ENCODE measurements at regions not wholly inside any gene's neighbourhood (a gene's known extent, or its start where the extent isn't known, plus 50 kb on each side); places are given as distances from the start of the nearest gene placed in this dataset.

DNA sequence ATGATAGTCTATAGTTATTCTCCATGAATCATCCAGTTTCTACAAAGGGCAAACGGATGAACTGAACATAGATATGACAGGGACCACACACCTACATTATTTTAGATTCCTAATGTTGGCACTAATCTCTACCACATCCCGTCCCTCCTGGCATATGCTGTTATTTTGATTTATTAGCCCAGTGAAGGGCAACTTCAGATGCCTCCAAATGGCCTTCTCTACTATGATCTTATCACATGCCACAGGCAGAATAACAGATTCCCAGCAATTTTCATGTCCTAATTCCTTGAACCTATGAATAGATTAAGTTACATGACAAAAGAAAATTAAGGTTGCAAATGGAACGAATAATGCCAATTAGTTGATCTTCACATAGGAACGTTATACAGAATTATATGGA, 474.7 kb downstream of the ANKRD7 start:
- Histone ChIP-seq H3K27ac (ENCODE audit: low read length) (no peak overlapping the region), H2AFZ (ENCODE audit: low read depth, low read length) (no peak overlapping the region), H3K4me3 (ENCODE audit: low read length) (no peak overlapping the region), H3K9me2 (ENCODE audit: insufficient read depth, low read length) (no peaks in the 10 kb centered on the region), H3K79me2 (replicated peaks; ENCODE audit: insufficient read depth, low read length) (no peaks in the 10 kb centered on the region), H3K4me2 (ENCODE audit: low read length) (no peak overlapping the region), H3K36me3 (ENCODE audit: insufficient read depth, low read length) (no peaks in the 10 kb centered on the region), H4K20me1 (ENCODE audit: insufficient read depth) (no peaks in the 10 kb centered on the region), H3K9me3 (ENCODE audit: low read length) (no peaks in the 10 kb centered on the region), H3K9ac (ENCODE audit: low read length) (no peak overlapping the region), H3K27me3 (ENCODE audit: insufficient read depth, low read depth, low read length) (no peaks in the 10 kb centered on the region), H3F3A (ENCODE audit: insufficient read depth, low read length, poor library complexity, severe bottlenecking) (no peaks in the 10 kb centered on the region)
- TF ChIP-seq EZH2 (IDR thresholded peaks at IDR 0.05; ENCODE audit: borderline replicate concordance, insufficient read depth, low read length, poor library complexity, severe bottlenecking), result no peak
- TF ChIP-seq RAD21 (conservative IDR thresholded peaks at IDR 0.05), result no peak
- TF ChIP-seq, protein P1, sequence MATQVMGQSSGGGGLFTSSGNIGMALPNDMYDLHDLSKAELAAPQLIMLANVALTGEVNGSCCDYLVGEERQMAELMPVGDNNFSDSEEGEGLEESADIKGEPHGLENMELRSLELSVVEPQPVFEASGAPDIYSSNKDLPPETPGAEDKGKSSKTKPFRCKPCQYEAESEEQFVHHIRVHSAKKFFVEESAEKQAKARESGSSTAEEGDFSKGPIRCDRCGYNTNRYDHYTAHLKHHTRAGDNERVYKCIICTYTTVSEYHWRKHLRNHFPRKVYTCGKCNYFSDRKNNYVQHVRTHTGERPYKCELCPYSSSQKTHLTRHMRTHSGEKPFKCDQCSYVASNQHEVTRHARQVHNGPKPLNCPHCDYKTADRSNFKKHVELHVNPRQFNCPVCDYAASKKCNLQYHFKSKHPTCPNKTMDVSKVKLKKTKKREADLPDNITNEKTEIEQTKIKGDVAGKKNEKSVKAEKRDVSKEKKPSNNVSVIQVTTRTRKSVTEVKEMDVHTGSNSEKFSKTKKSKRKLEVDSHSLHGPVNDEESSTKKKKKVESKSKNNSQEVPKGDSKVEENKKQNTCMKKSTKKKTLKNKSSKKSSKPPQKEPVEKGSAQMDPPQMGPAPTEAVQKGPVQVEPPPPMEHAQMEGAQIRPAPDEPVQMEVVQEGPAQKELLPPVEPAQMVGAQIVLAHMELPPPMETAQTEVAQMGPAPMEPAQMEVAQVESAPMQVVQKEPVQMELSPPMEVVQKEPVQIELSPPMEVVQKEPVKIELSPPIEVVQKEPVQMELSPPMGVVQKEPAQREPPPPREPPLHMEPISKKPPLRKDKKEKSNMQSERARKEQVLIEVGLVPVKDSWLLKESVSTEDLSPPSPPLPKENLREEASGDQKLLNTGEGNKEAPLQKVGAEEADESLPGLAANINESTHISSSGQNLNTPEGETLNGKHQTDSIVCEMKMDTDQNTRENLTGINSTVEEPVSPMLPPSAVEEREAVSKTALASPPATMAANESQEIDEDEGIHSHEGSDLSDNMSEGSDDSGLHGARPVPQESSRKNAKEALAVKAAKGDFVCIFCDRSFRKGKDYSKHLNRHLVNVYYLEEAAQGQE (IDR thresholded peaks at IDR 0.05; ENCODE audit: borderline replicate concordance), result no peak
- TF ChIP-seq SMC3 (conservative IDR thresholded peaks at IDR 0.05; ENCODE audit: poor library complexity), result no peak
- TF ChIP-seq EP300 (conservative IDR thresholded peaks at IDR 0.05; ENCODE audit: poor library complexity, severe bottlenecking), result no peak
- no peak for TF ChIP-seq MXI1 (conservative IDR thresholded peaks at IDR 0.05; ENCODE audit: poor library complexity, severe bottlenecking)
- TF ChIP-seq TAF1 (IDR thresholded peaks at IDR 0.05; ENCODE audit: low read depth), result no peak
- no peak for TF ChIP-seq POLR2AphosphoS5 (IDR thresholded peaks at IDR 0.05)
- TF ChIP-seq, protein P2, sequence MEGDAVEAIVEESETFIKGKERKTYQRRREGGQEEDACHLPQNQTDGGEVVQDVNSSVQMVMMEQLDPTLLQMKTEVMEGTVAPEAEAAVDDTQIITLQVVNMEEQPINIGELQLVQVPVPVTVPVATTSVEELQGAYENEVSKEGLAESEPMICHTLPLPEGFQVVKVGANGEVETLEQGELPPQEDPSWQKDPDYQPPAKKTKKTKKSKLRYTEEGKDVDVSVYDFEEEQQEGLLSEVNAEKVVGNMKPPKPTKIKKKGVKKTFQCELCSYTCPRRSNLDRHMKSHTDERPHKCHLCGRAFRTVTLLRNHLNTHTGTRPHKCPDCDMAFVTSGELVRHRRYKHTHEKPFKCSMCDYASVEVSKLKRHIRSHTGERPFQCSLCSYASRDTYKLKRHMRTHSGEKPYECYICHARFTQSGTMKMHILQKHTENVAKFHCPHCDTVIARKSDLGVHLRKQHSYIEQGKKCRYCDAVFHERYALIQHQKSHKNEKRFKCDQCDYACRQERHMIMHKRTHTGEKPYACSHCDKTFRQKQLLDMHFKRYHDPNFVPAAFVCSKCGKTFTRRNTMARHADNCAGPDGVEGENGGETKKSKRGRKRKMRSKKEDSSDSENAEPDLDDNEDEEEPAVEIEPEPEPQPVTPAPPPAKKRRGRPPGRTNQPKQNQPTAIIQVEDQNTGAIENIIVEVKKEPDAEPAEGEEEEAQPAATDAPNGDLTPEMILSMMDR (IDR thresholded peaks at IDR 0.05; ENCODE audit: poor library complexity, severe bottlenecking), result no peak

DNA sequence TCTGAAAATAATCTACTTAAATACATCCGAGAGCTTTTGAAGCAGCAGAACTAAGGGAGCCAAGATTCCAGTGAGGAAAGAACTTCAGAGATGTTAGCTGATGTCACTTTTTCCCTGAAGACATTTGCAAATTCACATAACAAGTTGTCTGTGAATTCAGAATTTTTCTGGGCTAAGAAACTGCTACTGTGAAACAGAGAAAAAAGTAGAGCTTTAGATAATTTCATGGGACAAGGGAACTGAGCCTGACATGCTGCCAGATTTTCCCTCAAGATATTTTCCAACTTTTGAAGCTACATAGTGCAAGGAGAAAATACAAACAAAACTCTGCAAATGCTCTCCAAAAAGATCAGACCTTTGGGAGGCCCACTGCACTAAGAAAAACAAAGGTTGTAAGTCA, 484.2 kb downstream of the ANKRD7 start:
- Histone ChIP-seq H3K9me2 (ENCODE audit: insufficient read depth, low read length) (no peaks in the 10 kb centered on the region), H3K4me3 (ENCODE audit: low read length) (no peak overlapping the region), H3K79me2 (replicated peaks; ENCODE audit: insufficient read depth, low read length) (no peaks in the 10 kb centered on the region), H4K20me1 (ENCODE audit: insufficient read depth) (no peaks in the 10 kb centered on the region), H3K36me3 (ENCODE audit: insufficient read depth, low read length) (no peaks in the 10 kb centered on the region), H3K27ac (ENCODE audit: low read length) (no peak overlapping the region), H3K4me2 (ENCODE audit: low read length) (no peak overlapping the region), H3K9me3 (ENCODE audit: low read length) (no peaks in the 10 kb centered on the region), H3K27me3 (ENCODE audit: insufficient read depth, low read depth, low read length) (no peaks in the 10 kb centered on the region), H3K9ac (ENCODE audit: low read length) (no peak overlapping the region), H3F3A (ENCODE audit: insufficient read depth, low read length, poor library complexity, severe bottlenecking) (no peaks in the 10 kb centered on the region), H2AFZ (ENCODE audit: low read depth, low read length) (no peak overlapping the region)
- TF ChIP-seq RAD21 (conservative IDR thresholded peaks at IDR 0.05) (no peak), MXI1 (conservative IDR thresholded peaks at IDR 0.05; ENCODE audit: poor library complexity, severe bottlenecking) (no peak), EZH2 (IDR thresholded peaks at IDR 0.05; ENCODE audit: borderline replicate concordance, insufficient read depth, low read length, poor library complexity, severe bottlenecking) (no peak), TAF1 (IDR thresholded peaks at IDR 0.05; ENCODE audit: low read depth) (no peak), POLR2AphosphoS5 (IDR thresholded peaks at IDR 0.05) (no peak), EP300 (conservative IDR thresholded peaks at IDR 0.05; ENCODE audit: poor library complexity, severe bottlenecking) (no peak), SMC3 (conservative IDR thresholded peaks at IDR 0.05; ENCODE audit: poor library complexity) (no peak)
- TF ChIP-seq, protein P2 (IDR thresholded peaks at IDR 0.05; ENCODE audit: poor library complexity, severe bottlenecking), result no peak
- TF ChIP-seq, protein P1 (IDR thresholded peaks at IDR 0.05; ENCODE audit: borderline replicate concordance), result no peak

Measured in neural cell (in vitro differentiated cells).